ENCODE measurements at regions not wholly inside any gene's neighbourhood (a gene's known extent, or its start where the extent isn't known, plus 50 kb on each side); places are given as distances from the start of the nearest gene placed in this dataset.

DNA sequence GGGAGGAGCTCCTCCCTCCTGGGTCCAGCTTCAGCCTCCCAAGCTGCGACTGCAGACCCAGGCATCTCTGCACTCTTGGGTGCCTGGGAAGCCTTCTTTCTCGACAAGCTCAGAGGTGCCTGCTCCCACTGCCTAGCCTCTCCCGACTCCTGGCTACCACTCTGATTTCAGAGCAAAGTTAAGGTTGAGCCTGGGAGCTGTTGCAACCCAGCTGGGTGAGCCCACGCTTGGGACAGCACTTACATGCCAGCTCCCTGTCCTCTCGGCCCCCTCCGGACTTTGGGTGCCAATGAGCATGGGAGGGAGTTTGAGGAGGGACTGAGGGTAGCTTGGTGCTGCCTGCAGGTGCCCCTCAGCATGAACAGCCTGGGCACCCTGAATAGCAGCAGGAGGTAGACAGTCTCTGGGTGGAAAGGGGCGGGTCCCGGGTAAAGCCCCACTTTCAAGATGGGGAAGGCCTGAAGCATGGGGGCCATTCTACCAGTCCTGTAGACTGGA is 1383.4 kb upstream of the PCDH20 start:
- TF ChIP-seq JUN (IDR thresholded peaks at IDR 0.05; ENCODE audit: borderline replicate concordance, insufficient read depth, insufficient read length, low read depth) (no peak), CTCF (IDR thresholded peaks at IDR 0.05; ENCODE audit: extremely low read depth in 1 of 2, insufficient read depth in 1 of 2, low read depth in 1 of 2, low read length in 2 of 2) (no peak), MYC (IDR thresholded peaks at IDR 0.05; ENCODE audit: low read depth, low read length) (no peak), POLR2AphosphoS5 (IDR thresholded peaks at IDR 0.05; ENCODE audit: insufficient read depth, low read depth, low read length) (no peak), EZH2 (IDR thresholded peaks at IDR 0.05; ENCODE audit: borderline replicate concordance, low read depth, low read length, severe bottlenecking) (no peak), POLR2A (IDR thresholded peaks at IDR 0.05; ENCODE audit: low read depth, low read length) (no peak), FOS (IDR thresholded peaks at IDR 0.05; ENCODE audit: borderline replicate concordance, insufficient read depth, low read length) (no peak), GATA2 (IDR thresholded peaks at IDR 0.05; ENCODE audit: insufficient read depth, insufficient read length, low read depth, low read length) (no peak)

All from endothelial cell of umbilical vein (primary cell).